OCI-LY7 (cell line): ENCODE measurements at regions not wholly inside any gene's neighbourhood (a gene's known extent, or its start where the extent isn't known, plus 50 kb on each side); places are given as distances from the start of the nearest gene placed in this dataset.

Experiments
- EZH2phosphoT487 ChIP-seq: fragments of 200-600 bp; sonication (generic); IDR thresholded peaks from 2 replicates; pipeline ENCODE4 v1.6.1; 2018; ENCODE audit warnings: low read depth, borderline replicate concordance, mild to moderate bottlenecking, mixed run types, antibody characterized with exemption, low read length, moderate library complexity, mixed read lengths
- TF ChIP-seq, protein P1 (sequence below): fragments of 200-600 bp; sonication (generic); conservative IDR thresholded peaks from 2 replicates; pipeline ENCODE4 v1.5.1; 2014; ENCODE audit warnings: mild to moderate bottlenecking, antibody characterized with exemption, low read length, moderate library complexity, mixed read lengths

- TF ChIP-seq, protein P1, sequence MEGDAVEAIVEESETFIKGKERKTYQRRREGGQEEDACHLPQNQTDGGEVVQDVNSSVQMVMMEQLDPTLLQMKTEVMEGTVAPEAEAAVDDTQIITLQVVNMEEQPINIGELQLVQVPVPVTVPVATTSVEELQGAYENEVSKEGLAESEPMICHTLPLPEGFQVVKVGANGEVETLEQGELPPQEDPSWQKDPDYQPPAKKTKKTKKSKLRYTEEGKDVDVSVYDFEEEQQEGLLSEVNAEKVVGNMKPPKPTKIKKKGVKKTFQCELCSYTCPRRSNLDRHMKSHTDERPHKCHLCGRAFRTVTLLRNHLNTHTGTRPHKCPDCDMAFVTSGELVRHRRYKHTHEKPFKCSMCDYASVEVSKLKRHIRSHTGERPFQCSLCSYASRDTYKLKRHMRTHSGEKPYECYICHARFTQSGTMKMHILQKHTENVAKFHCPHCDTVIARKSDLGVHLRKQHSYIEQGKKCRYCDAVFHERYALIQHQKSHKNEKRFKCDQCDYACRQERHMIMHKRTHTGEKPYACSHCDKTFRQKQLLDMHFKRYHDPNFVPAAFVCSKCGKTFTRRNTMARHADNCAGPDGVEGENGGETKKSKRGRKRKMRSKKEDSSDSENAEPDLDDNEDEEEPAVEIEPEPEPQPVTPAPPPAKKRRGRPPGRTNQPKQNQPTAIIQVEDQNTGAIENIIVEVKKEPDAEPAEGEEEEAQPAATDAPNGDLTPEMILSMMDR = no peak
- TF ChIP-seq EZH2phosphoT487 = no peak
These were observed 497.8 kb upstream of the NR2F2 start for GRCh38 chr15:95832668-95833067.
